Sigmoid colon (tissue), 4 donors: ENCODE measurements at regions not wholly inside any gene's neighbourhood (a gene's known extent, or its start where the extent isn't known, plus 50 kb on each side); places are given as distances from the start of the nearest gene placed in this dataset.

Experiments
- POLR2A ChIP-seq, 2 donors: fragments of 450-650 bp; IDR thresholded peaks; one replicate each; pipeline ENCODE4 v1.6.1; 2016; ENCODE audit warnings: antibody characterized with exemption in 2 of 2, mild to moderate bottlenecking in 2 of 2, moderate library complexity in 2 of 2
- POLR2AphosphoS5 ChIP-seq, 4 donors: sonication (generic); formaldehyde crosslinking; IDR thresholded peaks; one replicate each; pipeline ENCODE4 v1.6.1; 2017; ENCODE audit warnings: antibody characterized with exemption in 4 of 4
- TF ChIP-seq, protein P1 (sequence below), 4 experiments: fragments of 450-650 bp in 3 of 4; fragments of 200-600 bp in 1 of 4; IDR thresholded peaks; one replicate each; pipeline ENCODE4 v1.5.1; 2016 to 2019; ENCODE audit warnings: antibody characterized with exemption in 4 of 4, mild to moderate bottlenecking in 3 of 4, moderate library complexity in 2 of 4

GRCh38 chr3:127092776-127093175 is 100.2 kb upstream of the PRR23E start:
- TF ChIP-seq, protein P1, sequence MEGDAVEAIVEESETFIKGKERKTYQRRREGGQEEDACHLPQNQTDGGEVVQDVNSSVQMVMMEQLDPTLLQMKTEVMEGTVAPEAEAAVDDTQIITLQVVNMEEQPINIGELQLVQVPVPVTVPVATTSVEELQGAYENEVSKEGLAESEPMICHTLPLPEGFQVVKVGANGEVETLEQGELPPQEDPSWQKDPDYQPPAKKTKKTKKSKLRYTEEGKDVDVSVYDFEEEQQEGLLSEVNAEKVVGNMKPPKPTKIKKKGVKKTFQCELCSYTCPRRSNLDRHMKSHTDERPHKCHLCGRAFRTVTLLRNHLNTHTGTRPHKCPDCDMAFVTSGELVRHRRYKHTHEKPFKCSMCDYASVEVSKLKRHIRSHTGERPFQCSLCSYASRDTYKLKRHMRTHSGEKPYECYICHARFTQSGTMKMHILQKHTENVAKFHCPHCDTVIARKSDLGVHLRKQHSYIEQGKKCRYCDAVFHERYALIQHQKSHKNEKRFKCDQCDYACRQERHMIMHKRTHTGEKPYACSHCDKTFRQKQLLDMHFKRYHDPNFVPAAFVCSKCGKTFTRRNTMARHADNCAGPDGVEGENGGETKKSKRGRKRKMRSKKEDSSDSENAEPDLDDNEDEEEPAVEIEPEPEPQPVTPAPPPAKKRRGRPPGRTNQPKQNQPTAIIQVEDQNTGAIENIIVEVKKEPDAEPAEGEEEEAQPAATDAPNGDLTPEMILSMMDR (IDR thresholded peaks at IDR 0.05): no peak
- TF ChIP-seq POLR2AphosphoS5 (IDR thresholded peaks at IDR 0.05) (no peak), POLR2A (IDR thresholded peaks at IDR 0.05) (no peak)
